Keratinocyte (primary cell): ENCODE measurements at regions not wholly inside any gene's neighbourhood (a gene's known extent, or its start where the extent isn't known, plus 50 kb on each side); places are given as distances from the start of the nearest gene placed in this dataset.

Experiments used
- DNase-seq: peaks from one replicate; pipeline ENCODE4 v3.0.0-alpha.2; 2011; ENCODE audit warnings: low read depth, missing footprints, low spot score
- FAIRE-seq: peaks from 2 replicates; lab custom pipeline; 2011; peaks lifted over from hg19 to GRCh38; lab: Jason Lieb, UNC
- H2AFZ ChIP-seq: 2 replicates; pipeline ENCODE4 v1.6.0; 2012; ENCODE audit warnings: low read length, control low read depth, inconsistent platforms; ENCODE audit not compliant: control insufficient read depth
- H3K27ac ChIP-seq: 2 replicates; pipeline ENCODE4 v1.5.1; 2011; ENCODE audit warnings: low read length; ENCODE audit not compliant: control insufficient read depth, insufficient read depth
- H3K27me3 ChIP-seq: 3 replicates; pipeline ENCODE4 v1.6.0; 2011; ENCODE audit warnings: low read length; ENCODE audit not compliant: control insufficient read depth, insufficient read depth; ENCODE audit errors: extremely low read depth
- H3K36me3 ChIP-seq, 2 experiments: 2 replicates in 1 of 2; 3 replicates in 1 of 2; pipeline ENCODE4 v1.5.1; 2011; ENCODE audit warnings: low read length in 2 of 2, mild to moderate bottlenecking in 1 of 2; ENCODE audit not compliant: control insufficient read depth in 2 of 2, insufficient read depth in 2 of 2; ENCODE audit errors: extremely low read depth in 1 of 2
- H3K4me1 ChIP-seq: 3 replicates; pipeline ENCODE4 v1.5.1; 2011; ENCODE audit warnings: low read length; ENCODE audit not compliant: control insufficient read depth, insufficient read depth; ENCODE audit errors: extremely low read depth
- H3K4me2 ChIP-seq: 3 replicates; pipeline ENCODE4 v1.6.0; 2011; ENCODE audit warnings: low read depth, low read length; ENCODE audit not compliant: control insufficient read depth, insufficient read depth; ENCODE audit errors: extremely low read depth
- H3K4me3 ChIP-seq, 3 experiments: fragments of 200-600 bp in 1 of 3; sonication (generic) in 1 of 3; 2 replicates in 2 of 3; 3 replicates in 1 of 3; pipeline ENCODE4 v1.5.1; 2011 to 2016; ENCODE audit warnings: low read length in 3 of 3, mild to moderate bottlenecking in 3 of 3, control low read depth in 2 of 3, inconsistent platforms in 1 of 3, low read depth in 1 of 3, mixed read lengths in 1 of 3, mixed run types in 1 of 3, moderate library complexity in 1 of 3; ENCODE audit not compliant: control insufficient read depth in 2 of 3, insufficient read depth in 2 of 3; ENCODE audit errors: extremely low read depth in 1 of 3
- H3K79me2 ChIP-seq: 2 replicates; pipeline ENCODE4 v1.6.0; 2012; ENCODE audit warnings: low read length; ENCODE audit not compliant: control insufficient read depth, insufficient read depth
- H3K9ac ChIP-seq: 3 replicates; pipeline ENCODE4 v1.6.0; 2011; ENCODE audit warnings: low read length; ENCODE audit not compliant: control insufficient read depth, insufficient read depth; ENCODE audit errors: extremely low read depth
- H3K9me1 ChIP-seq: 3 replicates; pipeline ENCODE4 v1.6.0; 2011; ENCODE audit warnings: low read length; ENCODE audit not compliant: control insufficient read depth, insufficient read depth; ENCODE audit errors: extremely low read depth
- H3K9me3 ChIP-seq: 2 replicates; pipeline ENCODE4 v1.5.1; 2012; ENCODE audit warnings: low read depth, low read length; ENCODE audit not compliant: control insufficient read depth
- H4K20me1 ChIP-seq: 3 replicates; pipeline ENCODE4 v1.6.0; 2011; ENCODE audit warnings: low read length; ENCODE audit not compliant: control insufficient read depth, insufficient read depth; ENCODE audit errors: extremely low read depth
- EZH2 ChIP-seq: IDR thresholded peaks from one replicate; pipeline ENCODE4 v1.6.1; 2012; ENCODE audit warnings: inconsistent platforms, mild to moderate bottlenecking, low read length, moderate library complexity
- dilution Hi-C: fragments of 300-500 bp; cut with MboI; formaldehyde crosslinking; loops from one replicate; pipeline ENCODE4 v1.7.0; 2020; ENCODE audit warnings: low sequenced_read_pairs; ENCODE audit not compliant: extremely low pct_ligation_motif_present
- TF ChIP-seq, protein P1 (sequence below), 3 experiments: IDR thresholded peaks in 1 of 3; conservative IDR thresholded peaks in 1 of 3; optimal IDR thresholded peaks in 1 of 3; 2 replicates in 2 of 3; 3 replicates in 1 of 3; pipeline versions ENCODE3 to v1.5.1; 2011; ENCODE audit warnings: low read length in 3 of 3, mild to moderate bottlenecking in 3 of 3, moderate library complexity in 2 of 3, control low read depth in 1 of 3, inconsistent platforms in 1 of 3; ENCODE audit not compliant: insufficient read depth in 2 of 3; ENCODE audit errors: extremely low read depth in 1 of 3

DNA sequence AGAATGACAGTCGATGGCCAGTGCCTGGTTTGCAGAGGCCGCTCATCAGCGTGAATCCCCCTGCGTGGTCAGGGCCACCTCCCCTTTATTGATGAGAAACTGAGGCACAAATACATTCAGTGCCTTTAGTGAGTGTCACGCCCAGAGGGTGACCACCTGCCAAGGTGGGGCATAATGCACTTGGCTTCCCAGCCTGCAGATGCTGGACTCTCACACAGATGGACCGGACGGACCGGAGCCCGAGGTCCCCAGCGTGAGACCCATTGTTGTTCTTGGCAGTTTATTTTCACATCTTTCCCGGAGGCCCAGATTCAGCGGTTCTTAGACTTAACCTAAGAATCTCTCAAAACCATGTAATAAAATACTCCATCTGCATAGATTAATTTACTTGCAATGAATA, 74.4 kb downstream of the YTHDF1 start:
- H3K79me2 ChIP-seq = no peaks in the 10 kb centered on the region
- no peak for TF ChIP-seq EZH2
- TF ChIP-seq, protein P1, sequence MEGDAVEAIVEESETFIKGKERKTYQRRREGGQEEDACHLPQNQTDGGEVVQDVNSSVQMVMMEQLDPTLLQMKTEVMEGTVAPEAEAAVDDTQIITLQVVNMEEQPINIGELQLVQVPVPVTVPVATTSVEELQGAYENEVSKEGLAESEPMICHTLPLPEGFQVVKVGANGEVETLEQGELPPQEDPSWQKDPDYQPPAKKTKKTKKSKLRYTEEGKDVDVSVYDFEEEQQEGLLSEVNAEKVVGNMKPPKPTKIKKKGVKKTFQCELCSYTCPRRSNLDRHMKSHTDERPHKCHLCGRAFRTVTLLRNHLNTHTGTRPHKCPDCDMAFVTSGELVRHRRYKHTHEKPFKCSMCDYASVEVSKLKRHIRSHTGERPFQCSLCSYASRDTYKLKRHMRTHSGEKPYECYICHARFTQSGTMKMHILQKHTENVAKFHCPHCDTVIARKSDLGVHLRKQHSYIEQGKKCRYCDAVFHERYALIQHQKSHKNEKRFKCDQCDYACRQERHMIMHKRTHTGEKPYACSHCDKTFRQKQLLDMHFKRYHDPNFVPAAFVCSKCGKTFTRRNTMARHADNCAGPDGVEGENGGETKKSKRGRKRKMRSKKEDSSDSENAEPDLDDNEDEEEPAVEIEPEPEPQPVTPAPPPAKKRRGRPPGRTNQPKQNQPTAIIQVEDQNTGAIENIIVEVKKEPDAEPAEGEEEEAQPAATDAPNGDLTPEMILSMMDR (optimal IDR thresholded peaks at IDR 0.05 in 1 of 3, IDR thresholded peaks at IDR 0.05 in 1 of 3, conservative IDR thresholded peaks at IDR 0.05 in 1 of 3; ENCODE audit: extremely low read depth in 1 of 3, insufficient read depth in 2 of 3, low read length in 3 of 3) = no peak
- dilution Hi-C loops = no loop called here
- H3K4me3 ChIP-seq = no peak overlapping the region
- FAIRE-seq (no peak), DNase-seq (no peak)
- H3K36me3 ChIP-seq = no peaks in the 10 kb centered on the region
- no peak overlapping the region for H3K9ac ChIP-seq
- H3K4me2 ChIP-seq = no peak overlapping the region
- no peak overlapping the region for H2AFZ ChIP-seq
- H3K4me1 ChIP-seq = no peaks in the 10 kb centered on the region
- no peaks in the 10 kb centered on the region for H3K9me1 ChIP-seq
- no peaks in the 10 kb centered on the region for H3K27me3 ChIP-seq
- H4K20me1 ChIP-seq = no peaks in the 10 kb centered on the region
- H3K9me3 ChIP-seq = no peaks in the 10 kb centered on the region
- no peak overlapping the region for H3K27ac ChIP-seq

DNA sequence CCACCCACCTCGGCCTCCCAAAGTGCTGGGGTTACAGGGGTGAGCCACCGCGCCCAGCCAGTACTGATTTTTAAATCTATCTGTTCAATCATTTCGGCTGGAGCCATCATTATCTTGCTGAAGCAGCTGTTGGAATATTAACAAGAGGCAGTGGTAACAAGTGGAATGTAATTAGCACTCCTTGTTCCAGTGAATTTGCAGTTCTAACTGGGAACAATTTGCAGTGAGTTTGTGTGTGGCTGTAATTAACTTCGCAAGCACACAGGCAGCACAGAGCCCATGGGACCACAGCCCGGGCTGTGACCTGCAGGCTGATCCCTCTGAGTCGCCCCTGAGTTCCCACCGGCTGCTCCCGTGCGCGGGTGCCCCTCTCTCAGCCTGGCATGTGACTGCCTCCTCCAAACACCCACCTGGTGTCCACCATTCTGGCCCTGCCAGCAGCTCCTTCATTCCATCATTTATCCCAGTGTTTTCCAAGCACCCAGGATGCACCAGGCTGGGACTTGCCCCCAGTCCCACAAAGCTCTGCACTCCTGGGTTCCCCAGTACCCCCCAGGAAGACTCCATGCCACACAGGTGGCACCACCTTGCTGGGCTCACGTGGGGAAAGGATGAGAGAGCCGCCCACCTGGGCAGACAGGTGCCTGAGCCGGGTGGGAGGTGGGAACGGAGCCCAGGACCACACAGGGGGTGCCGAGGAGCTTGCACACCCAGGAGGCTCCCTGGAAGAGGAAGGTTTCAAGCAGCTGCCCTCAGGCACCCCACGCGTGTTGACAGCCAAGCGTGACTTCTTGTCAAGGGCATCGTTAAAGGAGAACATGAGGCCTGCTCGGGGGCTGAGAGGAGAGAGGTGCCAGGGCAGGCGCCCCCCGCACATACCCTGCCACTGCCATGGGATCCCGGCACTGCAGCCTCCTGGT, 75.2 kb downstream of the YTHDF1 start:
- DNase-seq = no peak
- H3K36me3 ChIP-seq = no peaks in the 10 kb centered on the region
- no peaks in the 10 kb centered on the region for H3K9me3 ChIP-seq
- no peak overlapping the region for H3K9ac ChIP-seq
- no peaks in the 10 kb centered on the region for H3K79me2 ChIP-seq
- no peak overlapping the region for H2AFZ ChIP-seq
- no peak for FAIRE-seq
- no peak overlapping the region for H3K4me3 ChIP-seq
- no peak for TF ChIP-seq EZH2
- TF ChIP-seq, protein P1 (optimal IDR thresholded peaks at IDR 0.05 in 1 of 3, IDR thresholded peaks at IDR 0.05 in 1 of 3, conservative IDR thresholded peaks at IDR 0.05 in 1 of 3; ENCODE audit: extremely low read depth in 1 of 3, insufficient read depth in 2 of 3, low read length in 3 of 3) = no peak
- no peaks in the 10 kb centered on the region for H3K9me1 ChIP-seq
- H3K27me3 ChIP-seq = no peaks in the 10 kb centered on the region
- H3K27ac ChIP-seq = no peak overlapping the region
- H3K4me2 ChIP-seq = no peak overlapping the region
- no peaks in the 10 kb centered on the region for H4K20me1 ChIP-seq
- no peaks in the 10 kb centered on the region for H3K4me1 ChIP-seq
- dilution Hi-C loops = no loop called here
